ENCODE measurements at regions not wholly inside any gene's neighbourhood (a gene's known extent, or its start where the extent isn't known, plus 50 kb on each side); places are given as distances from the start of the nearest gene placed in this dataset.

- no peak for DNase-seq (ENCODE audit: low spot score)
Measured at GRCh38 chr7:35581605-35582210, 113.2 kb downstream of the HERPUD2 start.

GRCh38 chr7:35576031-35576573 lies 118.8 kb downstream of the HERPUD2 start:
- DNase-seq (ENCODE audit: low spot score), result no peak

GRCh38 chr7:35571611-35572240 lies 123.2 kb downstream of the HERPUD2 start:
- no peak for DNase-seq (ENCODE audit: low spot score)

DNA sequence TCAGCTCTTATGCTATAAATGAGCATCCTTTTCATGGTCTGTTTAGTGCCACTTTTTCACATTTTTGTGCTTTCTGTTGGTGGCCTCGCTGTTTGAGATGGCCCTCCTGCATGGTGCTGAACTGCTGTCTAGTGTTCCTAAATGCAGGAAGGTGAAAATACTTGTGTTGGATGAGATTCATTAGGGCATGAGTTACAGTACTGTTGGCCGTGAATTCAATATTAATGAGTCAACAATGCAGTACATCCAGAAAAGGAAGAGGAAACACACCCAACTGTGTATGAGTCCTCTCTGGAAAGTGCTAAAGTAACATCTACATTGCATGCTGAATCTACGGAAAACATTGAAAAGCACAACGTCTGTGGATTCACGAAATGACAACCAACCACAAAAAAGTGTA lies 124.0 kb downstream of the HERPUD2 start:
- DNase-seq (ENCODE audit: low spot score), result no peak

DNA sequence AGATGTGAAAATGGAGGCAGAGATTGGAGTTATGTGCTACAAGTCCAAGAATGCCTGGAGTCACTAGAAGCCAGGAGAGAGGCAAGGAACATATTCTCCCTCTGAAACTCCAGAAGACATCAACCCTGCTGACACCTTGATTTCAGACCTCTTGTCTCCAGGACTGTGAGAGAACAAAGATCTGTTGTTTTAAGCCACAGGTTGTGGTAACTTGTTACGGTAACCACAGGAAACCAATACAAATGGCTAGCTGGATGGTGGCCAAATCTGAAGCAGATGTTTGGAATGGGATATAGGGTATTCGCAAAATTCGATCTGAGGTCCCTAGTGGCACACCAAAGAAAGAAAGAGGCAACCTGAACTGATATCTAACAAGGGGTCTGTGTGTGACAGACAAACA lies 129.0 kb downstream of the HERPUD2 start:
- DNase-seq (ENCODE audit: low spot score), result no peak

GRCh38 chr7:35558841-35559240 lies 136.1 kb downstream of the HERPUD2 start:
- no peak for DNase-seq (ENCODE audit: low spot score)

- DNase-seq (ENCODE audit: low spot score), result no peak
Measured at GRCh38 chr7:35556515-35557471, 138.1 kb downstream of the HERPUD2 start.

DNA sequence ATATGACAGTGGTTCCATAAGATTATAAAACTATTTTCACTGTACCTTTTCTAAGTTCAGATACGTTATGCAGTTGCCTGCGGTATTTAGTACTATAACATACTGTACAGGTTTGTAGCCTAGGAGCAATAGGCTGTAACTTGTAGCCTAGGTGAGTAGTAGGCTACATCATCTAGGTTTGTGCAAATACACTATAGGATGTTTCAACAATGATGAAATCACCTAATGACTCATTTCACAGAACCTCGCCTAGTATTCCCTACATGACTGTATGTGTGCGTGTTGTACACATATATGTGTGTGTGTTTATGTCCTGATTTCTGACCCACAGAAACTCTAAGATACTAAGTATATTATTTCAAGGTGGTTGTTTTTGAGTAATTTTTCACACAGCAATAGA lies 139.0 kb downstream of the HERPUD2 start:
- DNase-seq (ENCODE audit: low spot score), result no peak

GRCh38 chr7:35555386-35555785 lies 139.5 kb downstream of the HERPUD2 start:
- no peak for DNase-seq (ENCODE audit: low spot score)

DNA sequence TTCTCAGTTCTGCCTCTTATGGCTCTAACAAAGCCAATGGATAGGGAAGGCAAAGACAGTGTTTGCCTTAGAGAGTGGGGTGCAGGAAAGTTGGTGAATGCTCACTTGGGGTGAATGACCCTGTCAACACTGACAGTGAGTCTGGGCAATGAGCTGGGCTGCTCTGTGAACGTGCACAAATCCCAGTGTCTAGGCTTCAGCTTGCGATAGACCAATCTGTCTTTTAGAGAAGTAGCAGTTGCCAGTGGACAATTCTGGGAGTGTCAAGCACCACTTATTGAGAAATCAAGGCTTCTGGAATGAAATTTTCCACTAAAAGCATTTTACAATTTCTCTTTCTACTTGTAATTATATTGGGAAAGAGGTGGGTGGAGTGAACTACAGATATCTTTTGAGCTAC lies 141.4 kb downstream of the HERPUD2 start:
- no peak for DNase-seq (ENCODE audit: low spot score)

- DNase-seq (ENCODE audit: low spot score), result no peak
Measured at GRCh38 chr7:35552691-35553090, 142.2 kb downstream of the HERPUD2 start.

DNA sequence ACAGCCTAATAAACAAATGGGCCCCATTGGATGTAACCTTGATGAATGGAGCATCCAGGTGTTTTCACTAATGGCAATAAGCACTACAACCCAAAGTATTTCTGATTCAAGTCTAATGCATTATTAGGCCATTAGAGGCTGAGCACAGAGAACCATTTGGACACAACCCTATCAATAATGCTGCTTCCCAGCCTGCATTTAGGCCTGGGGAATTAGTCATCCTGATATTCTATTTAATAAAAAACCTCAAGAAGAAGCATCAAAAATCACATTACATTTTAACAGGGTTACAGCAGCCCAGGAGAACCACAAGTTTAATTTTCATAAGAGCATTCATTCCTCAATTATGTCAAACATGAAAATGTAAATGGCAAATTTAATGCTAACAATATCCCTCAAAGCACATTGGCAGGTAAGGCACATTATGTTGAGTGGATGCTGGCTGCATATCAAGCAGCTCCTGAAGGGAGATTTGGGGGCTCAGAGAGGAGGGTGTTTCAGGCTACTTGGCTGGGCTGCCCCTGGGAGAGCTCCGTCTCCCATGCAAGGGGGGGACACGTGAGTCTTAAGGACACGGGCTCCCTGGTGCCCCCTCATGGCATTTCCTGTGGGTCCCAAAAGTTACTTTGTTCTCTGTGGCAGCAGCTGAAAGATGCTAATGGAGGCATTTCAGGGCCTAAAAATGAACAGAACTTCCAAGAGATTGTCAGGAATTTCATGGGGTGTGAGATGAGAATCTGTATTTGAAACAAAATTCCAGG lies 143.4 kb downstream of the HERPUD2 start:
- no peak for DNase-seq (ENCODE audit: low spot score)

DNA sequence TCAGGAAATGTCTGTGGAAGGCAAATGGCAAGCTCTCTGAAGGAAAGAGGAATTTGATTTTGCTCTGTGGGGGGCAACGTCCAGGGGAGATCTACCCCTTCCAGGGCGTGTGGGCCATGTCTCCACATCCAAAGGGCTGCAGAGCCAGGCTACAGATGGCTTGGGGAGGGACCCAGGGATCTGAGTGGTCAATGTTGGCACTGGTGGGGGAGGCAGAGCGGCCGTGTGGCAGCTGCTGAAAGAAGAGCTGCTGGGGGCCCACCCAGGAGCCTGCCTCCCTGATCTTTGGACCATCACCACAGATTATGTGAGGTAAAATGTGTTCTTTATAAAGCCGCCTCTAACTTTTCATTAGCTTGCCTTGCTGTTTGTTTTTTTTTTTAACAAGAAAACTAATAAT lies 144.1 kb downstream of the HERPUD2 start:
- no peak for DNase-seq (ENCODE audit: low spot score)

DNA sequence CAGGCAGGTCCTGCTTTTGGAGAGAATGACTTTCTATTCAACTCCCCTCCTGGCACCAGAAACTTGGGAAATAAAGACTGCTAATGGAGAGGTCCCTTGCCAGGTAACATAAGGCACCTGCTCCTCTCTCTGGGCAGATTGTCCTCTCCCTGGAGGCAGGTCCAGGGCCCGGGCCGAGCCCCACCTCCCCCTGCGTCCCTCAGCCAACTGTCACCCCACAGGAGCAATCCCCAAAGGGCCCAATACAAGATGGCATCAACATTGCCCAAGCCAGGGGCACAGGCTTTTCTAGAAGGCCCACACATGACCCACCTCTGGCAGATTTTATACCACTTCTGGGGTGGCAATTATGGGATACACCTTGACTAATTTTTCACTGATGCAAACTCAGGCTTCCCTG lies 145.2 kb downstream of the HERPUD2 start:
- DNase-seq (ENCODE audit: low spot score), result no peak

- no peak for DNase-seq (ENCODE audit: low spot score)
Measured at GRCh38 chr7:35548291-35548690, 146.6 kb downstream of the HERPUD2 start.

GRCh38 chr7:35546691-35547429 lies 148.1 kb downstream of the HERPUD2 start:
- no peak for DNase-seq (ENCODE audit: low spot score)

DNA sequence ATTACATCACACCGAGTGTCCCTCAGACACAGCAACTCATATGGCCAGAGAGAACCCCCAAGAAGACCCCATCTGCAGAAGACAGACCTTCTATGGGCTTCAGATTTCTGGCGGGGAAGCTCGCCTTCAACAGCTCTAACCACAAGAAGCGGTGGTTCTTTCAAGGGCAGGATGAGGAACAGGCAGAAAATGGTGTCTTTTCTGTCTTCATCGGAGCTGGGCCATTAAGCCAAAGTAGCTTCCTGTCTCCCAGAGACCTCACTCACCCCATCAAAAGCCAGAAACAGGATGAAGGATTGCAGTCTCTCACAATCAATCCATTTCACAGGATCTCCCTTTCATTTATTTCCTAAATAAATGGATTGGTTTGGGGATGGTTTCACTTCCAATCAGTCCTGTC lies 149.1 kb downstream of the HERPUD2 start:
- DNase-seq (ENCODE audit: low spot score), result no peak

- DNase-seq (ENCODE audit: low spot score), result no peak
Measured at GRCh38 chr7:35544028-35544742, 150.8 kb downstream of the HERPUD2 start.

- DNase-seq (ENCODE audit: low spot score), result peak; percentile 68
Measured at GRCh38 chr7:35537067-35538023, 157.6 kb downstream of the HERPUD2 start.

Data from CD4-positive, alpha-beta T cell treated with Interleukin-6 at 100 ng/mL for 8 hours (primary cell).